ENCODE measurements at regions not wholly inside any gene's neighbourhood (a gene's known extent, or its start where the extent isn't known, plus 50 kb on each side); places are given as distances from the start of the nearest gene placed in this dataset.
"Not testable (repeated sequence)": the region's sequence is repeated elsewhere in the genome, so short reads cannot be mapped to it uniquely, and the experiment has no call there.

DNA sequence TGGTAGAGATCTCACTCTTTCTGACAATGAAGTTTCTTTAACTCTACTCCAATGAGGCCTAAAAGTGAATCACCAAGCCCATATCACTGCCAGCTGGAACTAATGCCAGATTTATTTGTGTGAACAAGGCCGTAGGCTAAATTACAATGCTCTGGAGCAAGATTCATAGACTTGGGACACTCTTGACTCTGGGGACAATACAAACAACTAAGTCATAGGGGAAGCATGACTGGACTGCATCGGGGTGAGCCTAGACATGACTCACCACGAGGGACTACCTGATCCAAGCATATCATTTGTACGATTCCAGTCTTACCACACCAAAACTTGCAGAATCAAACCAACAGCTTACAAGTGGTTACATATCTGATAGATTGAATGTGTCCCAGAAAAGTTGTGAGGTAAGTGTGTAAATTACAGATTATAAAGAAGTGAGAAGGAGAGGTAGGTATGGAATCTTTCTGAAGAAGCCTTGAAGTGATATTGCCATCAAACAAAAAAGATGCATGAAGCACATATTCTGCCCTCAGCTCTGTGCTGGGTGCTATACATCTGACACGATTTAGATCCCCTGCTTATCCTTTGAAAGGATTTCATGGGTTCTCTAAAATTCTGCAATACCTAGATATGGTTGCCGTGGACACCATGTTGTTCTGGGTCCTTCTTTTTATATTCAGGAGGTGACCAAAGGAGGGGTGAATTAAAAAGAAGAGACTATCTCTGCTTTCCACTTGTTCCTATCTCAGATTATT lies 199.3 kb upstream of the PDE4D start:
- H3K36me3 ChIP-seq (ENCODE audit: insufficient read depth, low read length) = no peaks in the 10 kb centered on the region
- H3K4me1 ChIP-seq (ENCODE audit: insufficient read depth, low read length) = no peaks in the 10 kb centered on the region
- H3K9me3 ChIP-seq (ENCODE audit: low read length) = no peaks in the 10 kb centered on the region
- no peak overlapping the region for H2AFZ ChIP-seq (ENCODE audit: low read depth, low read length)
- no peaks in the 10 kb centered on the region for H3K27me3 ChIP-seq (ENCODE audit: insufficient read depth, low read length)
- no peak overlapping the region for H3K4me3 ChIP-seq (ENCODE audit: low read length)

DNA sequence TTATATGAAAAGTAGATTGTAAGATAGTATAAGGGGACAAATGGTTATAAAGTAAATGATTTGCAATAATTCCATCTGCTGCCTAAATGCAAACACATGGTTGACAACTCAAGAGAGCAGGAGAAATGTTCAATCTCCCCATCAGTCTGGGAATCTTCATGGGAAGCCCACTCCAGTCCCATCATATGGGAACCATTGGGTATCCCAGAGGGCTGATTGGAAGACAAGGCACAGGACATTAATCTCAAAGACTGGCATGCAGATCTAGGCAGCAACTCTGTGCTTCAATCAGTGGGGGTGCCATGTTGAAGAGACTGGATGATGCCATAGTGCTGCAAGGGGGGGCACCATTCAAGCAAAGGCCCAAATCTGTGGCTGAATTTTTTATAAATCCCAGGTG lies 193.1 kb upstream of the PDE4D start:
- Histone ChIP-seq H3K4me1 (ENCODE audit: insufficient read depth, low read length) (no peaks in the 10 kb centered on the region), H3K36me3 (ENCODE audit: insufficient read depth, low read length) (no peaks in the 10 kb centered on the region), H3K27me3 (ENCODE audit: insufficient read depth, low read length) (no peaks in the 10 kb centered on the region), H2AFZ (ENCODE audit: low read depth, low read length) (no peak overlapping the region), H3K9me3 (ENCODE audit: low read length) (no peaks in the 10 kb centered on the region), H3K4me3 (ENCODE audit: low read length) (no peak overlapping the region)

DNA sequence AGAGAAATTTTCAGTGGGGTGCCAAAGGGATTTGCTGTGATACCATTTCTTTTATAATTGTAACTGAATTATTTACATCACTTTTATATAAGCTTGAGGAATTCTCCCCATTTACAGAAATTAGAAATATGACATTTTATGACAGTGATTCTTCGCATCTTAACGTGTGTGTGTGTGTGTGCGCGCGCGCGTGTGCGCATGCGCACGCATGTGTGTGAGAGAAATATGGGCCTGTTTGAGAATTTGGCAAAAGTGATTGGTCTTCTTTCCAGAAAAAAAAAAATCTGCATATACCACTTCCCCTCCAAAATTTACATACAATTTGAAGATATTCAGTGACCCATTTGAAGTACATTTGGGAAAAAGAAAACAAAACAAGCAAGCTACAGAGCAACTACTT lies 190.7 kb upstream of the PDE4D start:
- Histone ChIP-seq H3K4me3 (ENCODE audit: low read length) (no peak overlapping the region), H3K4me1 (ENCODE audit: insufficient read depth, low read length) (no peaks in the 10 kb centered on the region), H3K36me3 (ENCODE audit: insufficient read depth, low read length) (no peaks in the 10 kb centered on the region), H2AFZ (ENCODE audit: low read depth, low read length) (no peak overlapping the region), H3K9me3 (ENCODE audit: low read length) (no peaks in the 10 kb centered on the region), H3K27me3 (ENCODE audit: insufficient read depth, low read length) (no peaks in the 10 kb centered on the region)

DNA sequence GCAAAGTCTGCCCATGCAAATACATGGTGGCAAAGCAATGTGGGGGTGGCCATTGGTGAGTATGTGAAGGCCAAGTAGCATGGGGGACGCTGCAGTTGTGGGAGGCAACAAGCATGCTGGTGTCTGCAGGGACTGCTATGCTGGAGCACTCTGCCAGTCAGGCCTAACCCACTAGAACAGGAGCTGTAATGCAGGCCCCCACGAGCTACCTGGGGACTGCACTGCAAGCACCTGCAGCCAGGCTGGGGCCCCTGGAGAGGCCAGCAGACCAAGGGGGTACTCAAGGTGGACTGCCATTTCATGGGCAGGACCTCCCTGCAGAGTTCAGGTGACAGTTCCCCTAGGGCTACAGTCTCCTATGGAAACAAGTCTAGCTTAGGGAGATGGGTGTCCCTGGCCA lies 183.8 kb upstream of the PDE4D start:
- Histone ChIP-seq H3K4me3 (ENCODE audit: low read length) (no peak overlapping the region), H3K4me1 (ENCODE audit: insufficient read depth, low read length) (no peaks in the 10 kb centered on the region), H2AFZ (ENCODE audit: low read depth, low read length) (no peak overlapping the region), H3K9me3 (ENCODE audit: low read length) (no peaks in the 10 kb centered on the region), H3K27me3 (ENCODE audit: insufficient read depth, low read length) (no peaks in the 10 kb centered on the region), H3K36me3 (ENCODE audit: insufficient read depth, low read length) (no peaks in the 10 kb centered on the region)

DNA sequence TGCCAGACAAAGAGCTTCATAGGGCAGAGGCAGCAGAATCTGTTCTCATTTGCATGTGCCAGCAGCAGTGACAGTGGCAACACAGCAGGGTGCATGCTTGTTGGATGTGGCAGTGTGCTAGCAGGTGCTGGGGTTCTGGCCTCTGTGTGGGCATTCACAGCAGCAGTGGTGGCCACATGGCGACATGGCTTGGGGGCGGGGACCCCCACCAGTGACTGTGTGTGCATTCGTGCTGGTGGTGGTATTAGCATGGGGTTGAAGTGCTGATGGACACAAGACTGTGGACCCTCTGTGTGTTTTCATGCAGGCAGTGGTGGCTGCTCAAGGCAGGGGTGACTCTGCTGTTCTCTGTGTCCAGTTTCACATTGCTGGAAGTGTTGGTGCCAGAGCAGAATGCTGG lies 183.2 kb upstream of the PDE4D start:
- H3K9me3 ChIP-seq (ENCODE audit: low read length) = no peaks in the 10 kb centered on the region
- H2AFZ ChIP-seq (ENCODE audit: low read depth, low read length) = no peak overlapping the region
- H3K4me1 ChIP-seq (ENCODE audit: insufficient read depth, low read length) = no peaks in the 10 kb centered on the region
- no peaks in the 10 kb centered on the region for H3K27me3 ChIP-seq (ENCODE audit: insufficient read depth, low read length)
- no peaks in the 10 kb centered on the region for H3K36me3 ChIP-seq (ENCODE audit: insufficient read depth, low read length)
- no peak overlapping the region for H3K4me3 ChIP-seq (ENCODE audit: low read length)

DNA sequence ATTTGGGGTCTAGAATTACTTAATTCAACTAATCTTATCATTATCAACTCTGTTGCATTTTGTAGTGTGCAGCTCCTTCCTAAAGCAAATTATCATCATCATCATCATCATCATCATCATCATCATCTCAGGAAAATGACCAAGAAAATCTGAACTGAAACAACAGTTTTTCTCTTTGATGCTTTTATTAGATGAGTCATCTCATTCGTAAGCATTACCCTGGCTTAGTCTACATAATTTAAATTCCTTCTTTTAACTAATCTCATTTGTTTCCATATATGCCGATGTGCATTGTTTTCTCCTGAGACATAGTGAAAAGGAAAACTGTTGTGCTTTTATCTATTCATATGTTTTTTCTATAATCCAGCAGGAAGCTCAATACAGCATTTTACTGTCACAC lies 173.0 kb upstream of the PDE4D start:
- Histone ChIP-seq H3K27me3 (ENCODE audit: insufficient read depth, low read length) (no peaks in the 10 kb centered on the region), H2AFZ (ENCODE audit: low read depth, low read length) (no peak overlapping the region), H3K9me3 (ENCODE audit: low read length) (no peaks in the 10 kb centered on the region), H3K36me3 (ENCODE audit: insufficient read depth, low read length) (no peaks in the 10 kb centered on the region), H3K4me3 (ENCODE audit: low read length) (no peak overlapping the region), H3K4me1 (ENCODE audit: insufficient read depth, low read length) (no peaks in the 10 kb centered on the region)

DNA sequence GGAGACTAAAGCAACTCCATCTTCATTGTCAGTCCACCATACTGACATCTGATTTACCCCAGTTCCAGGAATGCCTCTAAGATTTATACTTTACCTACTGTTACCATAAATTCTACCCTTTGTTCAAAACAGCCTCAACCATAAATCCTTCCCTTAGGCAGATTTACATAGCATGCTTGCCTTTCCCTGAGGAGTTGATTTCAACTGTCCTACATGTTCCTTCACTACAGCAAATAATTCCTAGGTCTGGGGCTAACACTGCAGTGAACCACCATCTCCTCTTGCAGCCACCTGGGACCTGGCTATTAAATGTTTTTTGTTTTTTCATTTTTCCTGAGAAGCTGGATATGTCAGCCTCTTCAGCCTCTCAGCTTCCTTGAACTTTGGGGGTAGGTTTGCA lies 166.9 kb upstream of the PDE4D start:
- no peak overlapping the region for H2AFZ ChIP-seq (ENCODE audit: low read depth, low read length)
- no peak overlapping the region for H3K4me3 ChIP-seq (ENCODE audit: low read length)
- H3K4me1 ChIP-seq (ENCODE audit: insufficient read depth, low read length) = no peaks in the 10 kb centered on the region
- no peaks in the 10 kb centered on the region for H3K36me3 ChIP-seq (ENCODE audit: insufficient read depth, low read length)
- H3K27me3 ChIP-seq (ENCODE audit: insufficient read depth, low read length) = no peaks in the 10 kb centered on the region
- H3K9me3 ChIP-seq (ENCODE audit: low read length) = no peaks in the 10 kb centered on the region

DNA sequence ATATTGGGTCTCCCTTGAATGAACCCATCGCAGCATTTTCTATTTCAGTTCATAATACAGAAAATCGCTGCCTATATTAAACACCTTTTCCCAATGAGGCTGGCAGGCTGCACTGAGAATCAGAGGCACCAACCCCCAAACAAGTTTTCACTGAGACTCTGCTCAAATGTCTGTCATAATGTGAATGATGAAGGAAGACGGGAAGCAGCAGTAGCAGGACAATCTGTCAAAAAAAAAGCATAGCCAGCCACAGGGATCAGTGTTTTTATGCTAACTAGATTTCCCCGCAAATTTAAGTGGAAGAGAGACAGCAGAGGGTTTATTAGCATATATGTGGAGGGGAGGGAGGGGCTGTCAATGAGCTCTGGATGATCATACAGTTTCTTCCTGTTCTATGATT lies 162.7 kb upstream of the PDE4D start:
- Histone ChIP-seq H3K4me1 (ENCODE audit: insufficient read depth, low read length) (no peaks in the 10 kb centered on the region), H3K27me3 (ENCODE audit: insufficient read depth, low read length) (no peaks in the 10 kb centered on the region), H3K36me3 (ENCODE audit: insufficient read depth, low read length) (no peaks in the 10 kb centered on the region), H3K4me3 (ENCODE audit: low read length) (no peak overlapping the region), H2AFZ (ENCODE audit: low read depth, low read length) (no peak overlapping the region), H3K9me3 (ENCODE audit: low read length) (no peaks in the 10 kb centered on the region)

DNA sequence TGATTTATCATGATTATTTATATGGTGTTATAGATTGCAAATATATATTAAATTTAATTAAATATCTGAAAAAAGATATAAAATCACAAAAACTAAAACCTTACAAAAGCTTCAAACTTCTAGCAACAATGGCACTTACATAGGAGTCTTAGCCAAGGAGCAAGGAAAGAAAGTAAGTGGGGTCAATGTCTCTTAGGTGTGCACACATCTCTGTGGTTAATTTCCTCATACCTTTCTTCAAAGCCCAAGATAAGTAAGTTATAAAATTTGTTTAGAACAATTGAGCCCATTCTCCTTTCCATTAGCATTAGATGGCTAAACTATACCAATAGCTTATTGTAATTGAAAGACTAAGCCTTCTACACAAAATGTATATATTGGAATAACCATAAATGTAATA lies 161.6 kb upstream of the PDE4D start:
- no peaks in the 10 kb centered on the region for H3K27me3 ChIP-seq (ENCODE audit: insufficient read depth, low read length)
- H3K4me3 ChIP-seq (ENCODE audit: low read length) = no peak overlapping the region
- no peaks in the 10 kb centered on the region for H3K9me3 ChIP-seq (ENCODE audit: low read length)
- no peaks in the 10 kb centered on the region for H3K4me1 ChIP-seq (ENCODE audit: insufficient read depth, low read length)
- H2AFZ ChIP-seq (ENCODE audit: low read depth, low read length) = no peak overlapping the region
- no peaks in the 10 kb centered on the region for H3K36me3 ChIP-seq (ENCODE audit: insufficient read depth, low read length)

DNA sequence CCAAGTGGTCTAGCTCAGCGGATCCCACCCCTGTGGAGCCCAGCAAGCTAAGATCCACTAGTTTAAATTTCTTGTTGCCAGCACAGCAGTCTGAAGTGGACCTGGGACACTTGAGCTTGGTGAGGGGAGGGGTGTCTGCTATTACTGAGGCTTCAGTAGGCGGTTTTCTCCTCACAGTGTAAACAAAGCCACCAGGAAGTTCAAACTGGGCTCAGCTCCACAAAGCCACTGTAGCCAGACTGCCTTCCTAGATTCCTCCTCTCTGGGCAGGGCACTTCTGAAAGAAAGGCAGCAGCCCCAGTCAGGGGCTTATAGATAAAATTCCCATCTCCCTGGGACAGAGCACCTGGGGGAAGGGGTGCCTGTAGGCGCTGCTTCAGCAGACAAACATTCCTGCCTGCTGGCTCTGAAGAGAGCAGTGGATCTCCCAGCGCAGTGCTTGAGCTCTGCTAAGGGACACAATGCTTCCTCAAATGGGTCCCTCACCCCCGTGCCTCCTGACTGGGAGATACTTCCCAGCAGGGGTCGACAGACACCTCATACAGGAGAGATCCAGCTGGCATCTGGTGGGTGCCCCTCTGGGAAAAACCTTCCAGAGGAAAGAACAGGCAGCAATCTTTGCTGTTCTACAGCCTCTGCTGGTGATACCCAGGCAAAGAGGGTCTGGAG lies 148.6 kb upstream of the PDE4D start:
- H3K27me3 ChIP-seq (ENCODE audit: insufficient read depth, low read length); H2AFZ ChIP-seq (ENCODE audit: low read depth, low read length); H3K9me3 ChIP-seq (ENCODE audit: low read length); H3K4me1 ChIP-seq (ENCODE audit: insufficient read depth, low read length); H3K36me3 ChIP-seq (ENCODE audit: insufficient read depth, low read length); H3K4me3 ChIP-seq (ENCODE audit: low read length): not testable (repeated sequence)

DNA sequence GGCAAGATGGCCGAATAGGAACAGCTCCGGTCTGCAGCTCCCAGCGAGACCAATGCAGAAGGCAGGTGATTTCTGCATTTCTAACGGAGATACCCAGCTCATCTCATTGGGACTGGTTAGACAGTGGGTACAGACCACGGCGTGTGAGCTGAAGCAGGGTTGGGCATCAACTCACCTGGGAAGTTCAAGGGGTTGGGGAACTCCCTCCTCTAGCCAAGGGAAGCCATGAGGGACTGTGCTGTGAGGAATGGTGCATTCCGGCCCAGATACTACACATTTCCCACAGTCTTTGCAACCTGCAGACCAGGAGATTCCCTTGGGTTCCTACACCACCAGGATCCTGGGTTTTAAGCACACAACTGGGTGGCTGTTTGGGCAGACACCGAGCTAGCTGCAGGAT lies 148.0 kb upstream of the PDE4D start:
- H3K4me1 ChIP-seq (ENCODE audit: insufficient read depth, low read length); H2AFZ ChIP-seq (ENCODE audit: low read depth, low read length); H3K36me3 ChIP-seq (ENCODE audit: insufficient read depth, low read length); H3K4me3 ChIP-seq (ENCODE audit: low read length); H3K9me3 ChIP-seq (ENCODE audit: low read length); H3K27me3 ChIP-seq (ENCODE audit: insufficient read depth, low read length): not testable (repeated sequence)

DNA sequence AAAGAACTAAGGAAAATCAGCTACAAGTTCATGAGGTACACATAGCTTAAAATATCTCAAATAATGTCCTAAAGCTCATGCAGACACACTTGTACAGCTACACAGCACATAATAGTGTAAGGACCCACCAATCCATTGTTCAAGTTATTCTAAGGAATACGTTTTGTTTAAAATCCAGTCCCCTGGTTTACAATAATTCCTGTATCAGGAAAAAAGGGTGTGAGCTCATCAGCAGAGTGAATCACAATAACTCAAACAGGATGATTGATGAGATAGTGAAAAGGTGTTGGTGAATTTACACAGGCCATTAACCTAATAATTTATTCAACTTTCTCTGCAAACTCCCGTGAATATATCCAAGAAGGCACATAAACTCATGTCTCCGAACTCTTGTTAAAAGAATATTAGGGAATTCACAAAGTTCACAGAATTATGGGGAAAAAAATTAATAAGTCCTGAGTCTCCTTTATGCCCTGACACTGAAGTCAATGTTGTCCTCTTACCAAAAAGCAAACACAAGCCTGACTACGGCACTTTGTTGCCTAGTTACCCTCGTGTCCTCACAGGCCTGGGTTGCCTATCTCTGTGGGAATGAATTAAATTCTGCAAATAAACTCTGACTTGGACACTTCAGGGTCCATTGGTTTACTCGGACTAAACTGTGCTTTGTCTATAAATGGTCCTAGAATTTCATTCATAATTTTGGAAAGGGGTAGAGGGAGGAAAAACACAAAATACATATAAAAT lies 142.8 kb upstream of the PDE4D start:
- Histone ChIP-seq H3K36me3 (ENCODE audit: insufficient read depth, low read length) (no peaks in the 10 kb centered on the region), H3K9me3 (ENCODE audit: low read length) (no peaks in the 10 kb centered on the region), H3K4me1 (ENCODE audit: insufficient read depth, low read length) (no peaks in the 10 kb centered on the region), H3K27me3 (ENCODE audit: insufficient read depth, low read length) (no peaks in the 10 kb centered on the region), H2AFZ (ENCODE audit: low read depth, low read length) (no peak overlapping the region), H3K4me3 (ENCODE audit: low read length) (no peak overlapping the region)

DNA sequence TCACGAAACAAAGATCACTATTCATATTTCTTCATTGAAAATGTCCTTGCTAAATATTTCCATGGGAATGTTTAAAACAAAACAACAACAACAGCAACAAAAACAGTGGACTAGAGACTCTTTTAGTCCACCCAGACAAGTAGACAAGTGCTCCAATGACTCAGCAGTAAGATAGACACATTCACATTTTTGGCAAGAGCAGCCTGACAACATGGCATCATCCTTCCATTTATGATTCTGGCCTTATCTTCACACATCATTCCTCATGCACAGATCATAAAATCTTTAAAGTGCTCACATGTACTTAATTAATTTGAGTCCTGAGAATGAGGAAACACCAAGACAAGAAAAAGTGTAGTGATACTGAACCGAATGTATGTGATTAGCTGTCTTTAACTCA lies 132.6 kb upstream of the PDE4D start:
- Histone ChIP-seq H3K27me3 (ENCODE audit: insufficient read depth, low read length) (no peaks in the 10 kb centered on the region), H3K36me3 (ENCODE audit: insufficient read depth, low read length) (no peaks in the 10 kb centered on the region), H2AFZ (ENCODE audit: low read depth, low read length) (no peak overlapping the region), H3K9me3 (ENCODE audit: low read length) (no peaks in the 10 kb centered on the region), H3K4me3 (ENCODE audit: low read length) (no peak overlapping the region), H3K4me1 (ENCODE audit: insufficient read depth, low read length) (peaks cover 3% of the 10 kb centered on the region)

Data from neuron (in vitro differentiated cells).